Fibroblast of lung (primary cell): ENCODE measurements at regions not wholly inside any gene's neighbourhood (a gene's known extent, or its start where the extent isn't known, plus 50 kb on each side); places are given as distances from the start of the nearest gene placed in this dataset.

Source experiments
- DNase-seq, 2 donors: peaks; one replicate each; pipeline versions ENCODE4 v3.0.0 to v3.0.0-alpha.2; 2010; ENCODE audit warnings: low read depth in 2 of 2
- H2AFZ ChIP-seq: 2 replicates; pipeline ENCODE4 v1.5.1; 2012; ENCODE audit warnings: low read length, control low read depth, inconsistent platforms
- H3K27ac ChIP-seq: 2 replicates; pipeline ENCODE4 v1.5.1; 2011; ENCODE audit warnings: low read length, control low read depth; ENCODE audit not compliant: insufficient read depth
- H3K27me3 ChIP-seq: 2 replicates; pipeline ENCODE4 v1.5.1; 2011; ENCODE audit warnings: mild to moderate bottlenecking, low read length; ENCODE audit not compliant: control insufficient read depth, insufficient read depth
- H3K36me3 ChIP-seq: 2 replicates; pipeline ENCODE4 v1.5.1; 2011; ENCODE audit warnings: low read length; ENCODE audit not compliant: control insufficient read depth, insufficient read depth
- H3K4me1 ChIP-seq: 2 replicates; pipeline ENCODE4 v1.5.1; 2011; ENCODE audit warnings: low read length; ENCODE audit not compliant: control insufficient read depth, insufficient read depth; ENCODE audit errors: extremely low read depth
- H3K4me2 ChIP-seq: 2 replicates; pipeline ENCODE4 v1.5.1; 2011; ENCODE audit warnings: low read length, control low read depth; ENCODE audit not compliant: insufficient read depth; ENCODE audit errors: extremely low read depth
- H3K4me3 ChIP-seq, 4 experiments: fragments of 200-600 bp in 1 of 4; sonication (generic) in 1 of 4; replicated peaks in 1 of 4; 2 replicates each; pipeline ENCODE4 v1.5.1; 2011 to 2016; ENCODE audit warnings: low read length in 4 of 4, low read depth in 3 of 4, mild to moderate bottlenecking in 3 of 4, control low read depth in 2 of 4, inconsistent platforms in 1 of 4, mixed read lengths in 1 of 4; ENCODE audit not compliant: insufficient read depth in 1 of 4; ENCODE audit errors: control extremely low read depth in 1 of 4
- H3K79me2 ChIP-seq: 2 replicates; pipeline ENCODE4 v1.5.1; 2012; ENCODE audit warnings: mild to moderate bottlenecking, low read length, inconsistent platforms; ENCODE audit not compliant: control insufficient read depth, insufficient read depth
- H3K9ac ChIP-seq: 2 replicates; pipeline ENCODE4 v1.5.1; 2011; ENCODE audit warnings: mild to moderate bottlenecking, low read length, control low read depth; ENCODE audit not compliant: insufficient read depth
- H3K9me3 ChIP-seq: 2 replicates; pipeline ENCODE4 v1.5.1; 2012; ENCODE audit warnings: low read depth, low read length; ENCODE audit not compliant: control insufficient read depth, insufficient read depth
- H4K20me1 ChIP-seq: 2 replicates; pipeline ENCODE4 v1.5.1; 2011; ENCODE audit warnings: low read length; ENCODE audit not compliant: control insufficient read depth, insufficient read depth; ENCODE audit errors: extremely low read depth
- EZH2 ChIP-seq: IDR thresholded peaks from 2 replicates; pipeline ENCODE4 v1.5.1; 2012; ENCODE audit warnings: low read length, control low read depth, mild to moderate bottlenecking; ENCODE audit errors: missing control alignments
- TF ChIP-seq, protein P1 (sequence below), 2 donors: IDR thresholded peaks in 1 of 2; conservative IDR thresholded peaks in 1 of 2; 1 replicate in 1 of 2; 2 replicates in 1 of 2; pipeline ENCODE4 v1.5.1; 2011 to 2012; ENCODE audit warnings: low read length in 2 of 2, control low read depth in 1 of 2, inconsistent platforms in 1 of 2, low read depth in 1 of 2, mild to moderate bottlenecking in 1 of 2

DNA sequence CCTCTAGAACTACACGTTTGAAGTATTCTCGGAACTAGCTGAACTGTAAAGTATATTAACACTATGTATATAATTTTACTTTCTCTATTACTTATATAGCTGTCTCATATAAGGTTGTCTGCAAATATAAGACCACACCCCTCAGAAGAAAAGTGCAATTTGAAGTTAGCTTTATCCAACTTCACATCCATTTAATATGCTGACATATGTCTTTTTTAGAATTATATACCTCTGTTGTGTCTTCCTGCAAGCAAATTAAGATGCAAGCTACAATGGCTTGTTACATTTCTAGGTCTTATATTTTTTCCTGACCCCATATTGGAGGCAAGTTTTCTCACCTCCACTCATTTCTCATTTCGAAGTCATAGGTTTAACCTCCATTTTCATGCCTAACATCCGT, 349.0 kb upstream of the AGA start:
- no peaks in the 10 kb centered on the region for H3K9me3 ChIP-seq
- H3K4me2 ChIP-seq: no peak overlapping the region
- no peaks in the 10 kb centered on the region for H3K27me3 ChIP-seq
- no peak for DNase-seq
- TF ChIP-seq, protein P1, sequence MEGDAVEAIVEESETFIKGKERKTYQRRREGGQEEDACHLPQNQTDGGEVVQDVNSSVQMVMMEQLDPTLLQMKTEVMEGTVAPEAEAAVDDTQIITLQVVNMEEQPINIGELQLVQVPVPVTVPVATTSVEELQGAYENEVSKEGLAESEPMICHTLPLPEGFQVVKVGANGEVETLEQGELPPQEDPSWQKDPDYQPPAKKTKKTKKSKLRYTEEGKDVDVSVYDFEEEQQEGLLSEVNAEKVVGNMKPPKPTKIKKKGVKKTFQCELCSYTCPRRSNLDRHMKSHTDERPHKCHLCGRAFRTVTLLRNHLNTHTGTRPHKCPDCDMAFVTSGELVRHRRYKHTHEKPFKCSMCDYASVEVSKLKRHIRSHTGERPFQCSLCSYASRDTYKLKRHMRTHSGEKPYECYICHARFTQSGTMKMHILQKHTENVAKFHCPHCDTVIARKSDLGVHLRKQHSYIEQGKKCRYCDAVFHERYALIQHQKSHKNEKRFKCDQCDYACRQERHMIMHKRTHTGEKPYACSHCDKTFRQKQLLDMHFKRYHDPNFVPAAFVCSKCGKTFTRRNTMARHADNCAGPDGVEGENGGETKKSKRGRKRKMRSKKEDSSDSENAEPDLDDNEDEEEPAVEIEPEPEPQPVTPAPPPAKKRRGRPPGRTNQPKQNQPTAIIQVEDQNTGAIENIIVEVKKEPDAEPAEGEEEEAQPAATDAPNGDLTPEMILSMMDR (conservative IDR thresholded peaks at IDR 0.05 in 1 of 2, IDR thresholded peaks at IDR 0.05 in 1 of 2; ENCODE audit: low read depth in 1 of 2, low read length in 2 of 2): no peak
- no peak for TF ChIP-seq EZH2
- H3K36me3 ChIP-seq: no peaks in the 10 kb centered on the region
- H2AFZ ChIP-seq: no peak overlapping the region
- no peaks in the 10 kb centered on the region for H4K20me1 ChIP-seq
- H3K9ac ChIP-seq: no peak overlapping the region
- no peaks in the 10 kb centered on the region for H3K79me2 ChIP-seq
- no peak overlapping the region for H3K4me3 ChIP-seq
- H3K4me1 ChIP-seq: no peaks in the 10 kb centered on the region
- H3K27ac ChIP-seq: no peak overlapping the region

DNA sequence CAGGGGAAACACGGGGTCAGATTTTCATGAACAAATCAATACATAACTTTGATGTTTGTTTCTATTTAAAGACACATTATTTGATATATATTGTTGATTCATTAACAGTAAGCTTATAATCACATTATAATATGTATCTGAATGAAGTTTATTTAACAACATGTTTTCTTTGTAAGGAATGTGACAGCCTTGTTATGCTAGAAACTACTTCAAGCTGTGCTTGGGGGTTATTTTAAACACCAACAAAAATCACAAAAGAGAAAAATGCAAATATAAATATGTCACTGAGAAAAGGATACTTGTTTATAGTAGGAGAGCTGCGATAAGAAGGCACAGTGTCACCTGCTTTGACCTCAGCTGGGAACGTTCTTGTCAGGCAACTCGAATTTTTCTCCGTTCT, 354.6 kb upstream of the AGA start:
- no peak for DNase-seq
- Histone ChIP-seq H3K4me2 (no peak overlapping the region), H3K4me3 (no peak overlapping the region), H3K27me3 (no peaks in the 10 kb centered on the region), H4K20me1 (no peaks in the 10 kb centered on the region), H3K4me1 (no peaks in the 10 kb centered on the region), H3K36me3 (no peaks in the 10 kb centered on the region), H3K9me3 (no peaks in the 10 kb centered on the region), H3K79me2 (no peaks in the 10 kb centered on the region), H3K27ac (no peak overlapping the region), H2AFZ (no peak overlapping the region), H3K9ac (no peak overlapping the region)
- TF ChIP-seq EZH2: no peak
- TF ChIP-seq, protein P1 (conservative IDR thresholded peaks at IDR 0.05 in 1 of 2, IDR thresholded peaks at IDR 0.05 in 1 of 2; ENCODE audit: low read depth in 1 of 2, low read length in 2 of 2): no peak

DNA sequence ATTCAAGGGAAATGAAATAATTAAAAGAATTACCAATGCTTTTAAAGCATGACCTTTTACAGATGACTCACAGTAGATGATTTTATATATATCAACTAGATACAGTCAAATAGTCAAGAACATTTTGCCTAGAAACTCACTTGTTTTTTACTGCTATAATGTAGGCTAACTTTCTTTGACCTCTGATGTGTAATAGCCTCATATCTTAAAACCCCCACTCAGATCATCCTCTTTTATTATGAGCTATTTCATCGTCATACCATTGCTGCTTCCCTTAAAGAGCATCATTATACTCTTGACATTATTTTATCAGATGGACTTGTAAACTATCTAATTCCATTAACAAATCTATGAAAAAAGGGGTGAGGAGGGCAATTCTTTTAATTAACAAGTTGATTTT, 355.9 kb upstream of the AGA start:
- Histone ChIP-seq H3K4me3 (no peak overlapping the region), H3K27me3 (no peaks in the 10 kb centered on the region), H3K27ac (no peak overlapping the region), H4K20me1 (no peaks in the 10 kb centered on the region), H2AFZ (no peak overlapping the region), H3K9me3 (no peaks in the 10 kb centered on the region), H3K4me1 (no peaks in the 10 kb centered on the region), H3K4me2 (no peak overlapping the region), H3K9ac (no peak overlapping the region), H3K79me2 (no peaks in the 10 kb centered on the region), H3K36me3 (no peaks in the 10 kb centered on the region)
- TF ChIP-seq EZH2: no peak
- TF ChIP-seq, protein P1 (conservative IDR thresholded peaks at IDR 0.05 in 1 of 2, IDR thresholded peaks at IDR 0.05 in 1 of 2; ENCODE audit: low read depth in 1 of 2, low read length in 2 of 2): no peak
- no peak for DNase-seq
